K562 (cell line): ENCODE measurements at regions not wholly inside any gene's neighbourhood (a gene's known extent, or its start where the extent isn't known, plus 50 kb on each side); places are given as distances from the start of the nearest gene placed in this dataset.
A peak's percentile ranks its signal among the peaks of the same experiment; 100 is the strongest.

Experiments
- CREB3L1 ChIP-seq: fragments of 450-650 bp; IDR thresholded peaks from 2 replicates; pipeline ENCODE4 v1.6.1; 2014; ENCODE audit warnings: low read depth, mild to moderate bottlenecking, moderate library complexity, borderline replicate concordance
- CUX1 ChIP-seq: fragments of 200-800 bp; sonication (Bioruptor generic); IDR thresholded peaks from 2 replicates; pipeline ENCODE4 v1.6.1; 2016; ENCODE audit warnings: missing genetic modification characterization, missing compliant biosample characterization
- DNMT1 ChIP-seq: fragments of 450-650 bp; IDR thresholded peaks from 2 replicates; pipeline ENCODE4 v1.6.1; 2016; ENCODE audit warnings: antibody characterized with exemption, mild to moderate bottlenecking
- ERF ChIP-seq: fragments of 450-650 bp; formaldehyde crosslinking; IDR thresholded peaks from 2 replicates; pipeline ENCODE4 v1.4.0; 2020; ENCODE audit warnings: mild to moderate bottlenecking, mixed read lengths
- HINFP ChIP-seq: fragments of 450-650 bp; conservative IDR thresholded peaks from 2 replicates; pipeline ENCODE4 v1.6.1; 2016; ENCODE audit warnings: missing genetic modification characterization, low read depth, mild to moderate bottlenecking, control low read depth, missing compliant biosample characterization
- IRF1 ChIP-seq: sonication (generic); formaldehyde crosslinking; IDR thresholded peaks from 2 replicates; pipeline ENCODE4 v1.8.0; 2022; ENCODE audit warnings: missing genetic modification reagents, mild to moderate bottlenecking, borderline replicate concordance
- KLF10 ChIP-seq: fragments of 250-450 bp; sonication (Bioruptor Pico); IDR thresholded peaks from 2 replicates; pipeline ENCODE4 v1.6.1; 2021; ENCODE audit warnings: matching md5 sums
- NFIC ChIP-seq: fragments of 450-650 bp; IDR thresholded peaks from 2 replicates; pipeline ENCODE4 v1.6.1; 2017; ENCODE audit warnings: mild to moderate bottlenecking, inconsistent platforms
- RBM39 ChIP-seq: fragments of 200-400 bp; formaldehyde crosslinking; optimal IDR thresholded peaks from 2 replicates; pipeline ENCODE3; 2018; ENCODE audit warnings: low read depth, low read length
- TAL1 ChIP-seq: fragments of 450-650 bp; IDR thresholded peaks from 2 replicates; pipeline ENCODE4 v1.6.1; 2016; ENCODE audit warnings: mild to moderate bottlenecking
- TFE3 ChIP-seq: fragments of 450-650 bp; formaldehyde crosslinking; IDR thresholded peaks from 2 replicates; pipeline ENCODE4 v1.4.0; 2020; ENCODE audit warnings: mild to moderate bottlenecking, mixed read lengths
- TRIM24 ChIP-seq, 2 experiments: fragments of 450-650 bp; IDR thresholded peaks; 2 replicates each; pipeline ENCODE4 v1.6.1; 2016
- TSHZ1 ChIP-seq: fragments of 250-450 bp; sonication (Bioruptor Pico); IDR thresholded peaks from 2 replicates; pipeline ENCODE4 v1.4.0; 2020; ENCODE audit warnings: mild to moderate bottlenecking, moderate library complexity

- no peak for TF ChIP-seq TFE3 (CRISPR knock-in tag)
- peak; percentile 79 for TF ChIP-seq NFIC
- TF ChIP-seq CUX1: peak; percentile 77; the same call in 1 of the 2 replicates
- TF ChIP-seq TRIM24 (IDR thresholded peaks at IDR 0.05): peak; percentile 88 to 92
- peak; percentile 81 for TF ChIP-seq TAL1
- TF ChIP-seq HINFP: no peak
- TF ChIP-seq CREB3L1: 0 out of 2 replicates have a peak, but pooled peaks have one; percentile 46
- TF ChIP-seq IRF1 (CRISPR knock-in tag): no peak
- TF ChIP-seq RBM39: no peak
- TF ChIP-seq ERF (CRISPR knock-in tag): 0 out of 2 replicates have a peak, but pooled peaks have one; percentile 63
- TF ChIP-seq DNMT1: no peak
- TF ChIP-seq KLF10 (CRISPR knock-in tag): no peak
- TF ChIP-seq TSHZ1 (CRISPR knock-in tag): 0 out of 2 replicates have a peak, but pooled peaks have one; percentile 16
Measured at GRCh38 chr1:14435368-14436023, 163.0 kb upstream of the KAZN start (continued).
